ENCODE measurements at regions not wholly inside any gene's neighbourhood (a gene's known extent, or its start where the extent isn't known, plus 50 kb on each side); places are given as distances from the start of the nearest gene placed in this dataset.

GRCh38 chr13:32960626-32961025 is 55.6 kb upstream of the KL start:
- 58% methylated on average over 4 of the region's 4 CpGs for WGBS (ENCODE audit: missing lambda C conversion rate)
- TF ChIP-seq ZNF302 (CRISPR knock-in tag; IDR thresholded peaks at IDR 0.05) (no peak), MAX (IDR thresholded peaks at IDR 0.05) (no peak), NPAS2 (CRISPR knock-in tag; IDR thresholded peaks at IDR 0.05; ENCODE audit: borderline replicate concordance) (no peak), BCL3 (IDR thresholded peaks at IDR 0.05) (no peak), ATOH8 (CRISPR knock-in tag; IDR thresholded peaks at IDR 0.05; ENCODE audit: low read depth) (no peak), POLR2A (IDR thresholded peaks at IDR 0.05; ENCODE audit: low read length) (no peak), ZSCAN20 (CRISPR knock-in tag; IDR thresholded peaks at IDR 0.05) (no peak), REST (IDR thresholded peaks at IDR 0.05) (no peak), KDM1A (IDR thresholded peaks at IDR 0.05; ENCODE audit: low read depth) (no peak), CBX2 (IDR thresholded peaks at IDR 0.05; ENCODE audit: borderline replicate concordance, low read depth) (no peak), FOSL2 (IDR thresholded peaks at IDR 0.05) (no peak), FOSL2 (CRISPR knock-in tag; IDR thresholded peaks at IDR 0.05) (no peak), HDAC2 (IDR thresholded peaks at IDR 0.05) (no peak), SREBF2 (IDR thresholded peaks at IDR 0.05) (no peak), RCOR1 (IDR thresholded peaks at IDR 0.05; ENCODE audit: low read depth, low read length) (no peak), CHD4 (IDR thresholded peaks at IDR 0.05; ENCODE audit: borderline replicate concordance) (no peak), TP53 (CRISPR knock-in tag; IDR thresholded peaks at IDR 0.05) (no peak)
- Histone ChIP-seq H3K4me2 (no peak overlapping the region), H3K27ac (no peak overlapping the region), H3K4me1 (no peaks in the 10 kb centered on the region), H3K9me3 (no peaks in the 10 kb centered on the region), H3K4me3 (no peak overlapping the region)
- ChIA-PET POLR2A (no interaction called here), CTCF (interaction anchor here (2.3 kb wide), 1 partner anchor 9 kb away, joined by 7 read pairs; no protein-coding TSS in a partner anchor)
- no peak for FAIRE-seq
- ATAC-seq: no peak
- DNase-seq (ENCODE audit: low read depth in 1 of 2, low spot score in 1 of 2): no peak

GRCh38 chr13:32961724-32962123 is 54.5 kb upstream of the KL start:
- H3K27ac ChIP-seq: no peak overlapping the region
- H3K4me2 ChIP-seq: no peak overlapping the region
- TF ChIP-seq FOXS1 (CRISPR knock-in tag; IDR thresholded peaks at IDR 0.05) (no peak), BHLHE40 (IDR thresholded peaks at IDR 0.05; ENCODE audit: low read depth, low read length) (no peak)
- ChIA-PET CTCF (no interaction called here), POLR2A (no interaction called here)
- ATAC-seq (no peak), DNase-seq (ENCODE audit: low read depth in 1 of 2, low spot score in 1 of 2) (no peak), FAIRE-seq (no peak)
- 21% methylated on average over 1 of the region's 1 CpG for WGBS (ENCODE audit: missing lambda C conversion rate)
- H3K4me1 ChIP-seq: no peaks in the 10 kb centered on the region
- H3K9me3 ChIP-seq: no peaks in the 10 kb centered on the region
- no peak overlapping the region for H3K4me3 ChIP-seq

GRCh38 chr13:32962342-32962741 is 53.9 kb upstream of the KL start:
- TF ChIP-seq FOSB (CRISPR knock-in tag; IDR thresholded peaks at IDR 0.05): no peak
- TF ChIP-seq HOXA7 (CRISPR knock-in tag; IDR thresholded peaks at IDR 0.05): no peak
- H3K9me3 ChIP-seq: no peaks in the 10 kb centered on the region
- ChIA-PET POLR2A (no interaction called here), CTCF (no interaction called here)
- no peak overlapping the region for H3K4me3 ChIP-seq
- 4% methylated on average over 2 of the region's 2 CpGs for WGBS (ENCODE audit: missing lambda C conversion rate)
- FAIRE-seq (no peak), DNase-seq (ENCODE audit: low read depth in 1 of 2, low spot score in 1 of 2) (no peak), ATAC-seq (no peak)
- no peak overlapping the region for H3K27ac ChIP-seq
- H3K4me2 ChIP-seq: no peak overlapping the region
- H3K4me1 ChIP-seq: no peaks in the 10 kb centered on the region
